ENCODE measurements at regions not wholly inside any gene's neighbourhood (a gene's known extent, or its start where the extent isn't known, plus 50 kb on each side); places are given as distances from the start of the nearest gene placed in this dataset.
"Not testable (repeated sequence)": the region's sequence is repeated elsewhere in the genome, so short reads cannot be mapped to it uniquely, and the experiment has no call there.

GRCh38 chr20:30725188-30725587 lies 532.3 kb upstream of the DEFB115 start:
- ATAC-seq, result not testable (repeated sequence)

- ATAC-seq, result not testable (repeated sequence)
Measured at GRCh38 chr20:30728271-30728885, 529.1 kb upstream of the DEFB115 start.
